Testis (tissue), 2 donors: ENCODE measurements at regions not wholly inside any gene's neighbourhood (a gene's known extent, or its start where the extent isn't known, plus 50 kb on each side); places are given as distances from the start of the nearest gene placed in this dataset.

ENCODE experiments used
- DNase-seq: peaks from one replicate; pipeline ENCODE4 v3.0.0-alpha.2; 2019
- H3K27ac ChIP-seq, 2 donors: fragments of 200-600 bp; sonication (generic); one replicate each; pipeline ENCODE4 v1.5.1; 2019
- H3K27me3 ChIP-seq: fragments of 200-600 bp; sonication (generic); one replicate; pipeline ENCODE4 v1.5.1; 2019
- H3K36me3 ChIP-seq: fragments of 200-600 bp; sonication (generic); one replicate; pipeline ENCODE4 v1.5.1; 2017; ENCODE audit warnings: low read depth; ENCODE audit errors: missing control alignments
- H3K4me1 ChIP-seq: fragments of 200-600 bp; sonication (generic); one replicate; pipeline ENCODE4 v1.5.1; 2019
- H3K4me3 ChIP-seq, 2 donors: fragments of 200-600 bp; sonication (generic); one replicate each; pipeline ENCODE4 v1.5.1; 2017 to 2019
- H3K9me3 ChIP-seq: fragments of 200-600 bp; sonication (generic); one replicate; pipeline ENCODE4 v1.5.1; 2017
- CTCF ChIP-seq, 3 experiments: fragments of 450-650 bp in 2 of 3; fragments of 200-600 bp in 1 of 3; sonication (generic) in 1 of 3; IDR thresholded peaks; one replicate each; pipeline ENCODE4 v1.5.1; 2016 to 2019; ENCODE audit warnings: antibody characterized with exemption in 3 of 3, mild to moderate bottlenecking in 2 of 3, moderate library complexity in 1 of 3
- POLR2A ChIP-seq: fragments of 450-650 bp; IDR thresholded peaks from one replicate; pipeline ENCODE4 v1.6.1; 2017; ENCODE audit warnings: antibody characterized with exemption, mild to moderate bottlenecking, moderate library complexity
- WGBS, 2 donors: methylation state at CpG; one replicate each; pipeline ENCODE4 v1.1.5; 2018; 5-methylcytosine and 5-hydroxymethylcytosine counted together
- intact Hi-C: fragments of 100-400 bp; cut with DNase I; formaldehyde crosslinking; loops from one replicate; pipeline ENCODE4 v1.15.1; 2023; ENCODE audit warnings: low total_unique reads

GRCh38 chr13:33723365-33723764 is 94.6 kb upstream of the RFC3 start:
- intact Hi-C loops = loop anchor here (5.0 kb wide), 1 partner anchor 181 kb away; no protein-coding TSS in a partner anchor
- DNase-seq = no peak
- H3K27ac ChIP-seq = peak overlapping the region in 1 of 2 donors; percentile 75

GRCh38 chr13:33723772-33724435 is 94.0 kb upstream of the RFC3 start:
- peak; percentile 92 for DNase-seq

More at GRCh38 chr13:33723365-33723764, 94.6 kb upstream of the RFC3 start:
- Histone ChIP-seq H3K4me1 (peaks cover 13% of the 10 kb centered on the region), H3K36me3 (no peaks in the 10 kb centered on the region), H3K9me3 (no peaks in the 10 kb centered on the region), H3K4me3 (no peak overlapping the region), H3K27me3 (no peaks in the 10 kb centered on the region)
- TF ChIP-seq POLR2A = no peak
- no peak for TF ChIP-seq CTCF (IDR thresholded peaks at IDR 0.05)

GRCh38 chr13:33725340-33725739 is 92.6 kb upstream of the RFC3 start:
- peaks cover 13% of the 10 kb centered on the region for H3K4me1 ChIP-seq
- TF ChIP-seq CTCF (IDR thresholded peaks at IDR 0.05) (no peak), POLR2A (no peak)
- 70 to 83% methylated on average over 2 of the region's 2 CpGs for WGBS, 2 donors

More at GRCh38 chr13:33723772-33724435, 94.0 kb upstream of the RFC3 start:
- no peak overlapping the region for H3K4me3 ChIP-seq
- no peaks in the 10 kb centered on the region for H3K27me3 ChIP-seq
- 22 to 24% methylated on average over 4 of the region's 4 CpGs for WGBS, 2 donors
- no peaks in the 10 kb centered on the region for H3K36me3 ChIP-seq
- intact Hi-C loops = loop anchor here (5.0 kb wide), 1 partner anchor 182 kb away; no protein-coding TSS in a partner anchor
- H3K4me1 ChIP-seq = peaks cover 13% of the 10 kb centered on the region
- TF ChIP-seq POLR2A (no peak), CTCF (IDR thresholded peaks at IDR 0.05) (peak; percentile 64 to 81 (median 65))
- no peaks in the 10 kb centered on the region for H3K9me3 ChIP-seq
- peak overlapping the region in 1 of 2 donors; percentile 75 for H3K27ac ChIP-seq

GRCh38 chr13:33727297-33728083 is 90.5 kb upstream of the RFC3 start:
- intact Hi-C loops = no loop called here
- H3K27ac ChIP-seq = no peak overlapping the region

More at GRCh38 chr13:33725340-33725739, 92.6 kb upstream of the RFC3 start:
- Histone ChIP-seq H3K36me3 (no peaks in the 10 kb centered on the region), H3K4me3 (no peak overlapping the region), H3K9me3 (no peaks in the 10 kb centered on the region), H3K27me3 (no peaks in the 10 kb centered on the region), H3K27ac (no peak overlapping the region)
- DNase-seq = no peak
- intact Hi-C loops = no loop called here

More at GRCh38 chr13:33727297-33728083, 90.5 kb upstream of the RFC3 start:
- TF ChIP-seq POLR2A (no peak), CTCF (IDR thresholded peaks at IDR 0.05) (no peak)
- peaks cover 3% of the 10 kb centered on the region for H3K4me1 ChIP-seq
- WGBS, 2 donors = 72 to 73% methylated on average over 4 of the region's 4 CpGs
- DNase-seq = no peak
- H3K4me3 ChIP-seq = no peak overlapping the region
- no peaks in the 10 kb centered on the region for H3K36me3 ChIP-seq
- H3K27me3 ChIP-seq = no peaks in the 10 kb centered on the region
- H3K9me3 ChIP-seq = no peaks in the 10 kb centered on the region
